Fibroblast of mammary gland (primary cell): ENCODE measurements at regions not wholly inside any gene's neighbourhood (a gene's known extent, or its start where the extent isn't known, plus 50 kb on each side); places are given as distances from the start of the nearest gene placed in this dataset.
"Not testable (repeated sequence)": the region's sequence is repeated elsewhere in the genome, so short reads cannot be mapped to it uniquely, and the experiment has no call there.

Source experiments
- DNase-seq: peaks from one replicate; pipeline ENCODE4 v3.0.0-alpha.2; 2010; ENCODE audit warnings: low read depth
- H3K4me3 ChIP-seq: 2 replicates; pipeline ENCODE4 v1.5.1; 2011; ENCODE audit warnings: low read depth, mild to moderate bottlenecking, low read length, moderate library complexity; ENCODE audit not compliant: control insufficient read depth
- TF ChIP-seq, protein P1 (sequence below): conservative IDR thresholded peaks from 2 replicates; pipeline ENCODE4 v1.5.1; 2011; ENCODE audit warnings: low read depth, low read length, inconsistent platforms; ENCODE audit not compliant: control insufficient read depth, insufficient read depth

DNA sequence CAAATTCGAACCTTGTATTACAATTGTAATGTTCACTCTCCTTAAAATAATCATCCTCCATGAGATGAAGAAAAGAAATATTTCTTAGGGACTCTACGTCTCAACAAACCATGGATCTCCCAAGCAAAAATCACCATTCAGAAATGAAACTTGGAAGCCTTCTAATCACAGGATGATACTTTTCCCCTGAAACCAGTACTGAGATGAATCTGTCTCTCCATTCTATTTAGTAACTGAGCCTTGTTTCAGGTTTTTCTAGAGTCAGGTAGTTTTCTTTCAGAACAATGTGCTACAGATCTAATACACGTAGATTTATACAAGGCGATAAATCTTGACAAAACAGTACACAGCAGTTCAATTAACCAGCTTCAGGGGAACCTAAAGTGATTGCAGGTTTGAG, 660.1 kb upstream of the CBLB start:
- TF ChIP-seq, protein P1, sequence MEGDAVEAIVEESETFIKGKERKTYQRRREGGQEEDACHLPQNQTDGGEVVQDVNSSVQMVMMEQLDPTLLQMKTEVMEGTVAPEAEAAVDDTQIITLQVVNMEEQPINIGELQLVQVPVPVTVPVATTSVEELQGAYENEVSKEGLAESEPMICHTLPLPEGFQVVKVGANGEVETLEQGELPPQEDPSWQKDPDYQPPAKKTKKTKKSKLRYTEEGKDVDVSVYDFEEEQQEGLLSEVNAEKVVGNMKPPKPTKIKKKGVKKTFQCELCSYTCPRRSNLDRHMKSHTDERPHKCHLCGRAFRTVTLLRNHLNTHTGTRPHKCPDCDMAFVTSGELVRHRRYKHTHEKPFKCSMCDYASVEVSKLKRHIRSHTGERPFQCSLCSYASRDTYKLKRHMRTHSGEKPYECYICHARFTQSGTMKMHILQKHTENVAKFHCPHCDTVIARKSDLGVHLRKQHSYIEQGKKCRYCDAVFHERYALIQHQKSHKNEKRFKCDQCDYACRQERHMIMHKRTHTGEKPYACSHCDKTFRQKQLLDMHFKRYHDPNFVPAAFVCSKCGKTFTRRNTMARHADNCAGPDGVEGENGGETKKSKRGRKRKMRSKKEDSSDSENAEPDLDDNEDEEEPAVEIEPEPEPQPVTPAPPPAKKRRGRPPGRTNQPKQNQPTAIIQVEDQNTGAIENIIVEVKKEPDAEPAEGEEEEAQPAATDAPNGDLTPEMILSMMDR, result no peak

DNA sequence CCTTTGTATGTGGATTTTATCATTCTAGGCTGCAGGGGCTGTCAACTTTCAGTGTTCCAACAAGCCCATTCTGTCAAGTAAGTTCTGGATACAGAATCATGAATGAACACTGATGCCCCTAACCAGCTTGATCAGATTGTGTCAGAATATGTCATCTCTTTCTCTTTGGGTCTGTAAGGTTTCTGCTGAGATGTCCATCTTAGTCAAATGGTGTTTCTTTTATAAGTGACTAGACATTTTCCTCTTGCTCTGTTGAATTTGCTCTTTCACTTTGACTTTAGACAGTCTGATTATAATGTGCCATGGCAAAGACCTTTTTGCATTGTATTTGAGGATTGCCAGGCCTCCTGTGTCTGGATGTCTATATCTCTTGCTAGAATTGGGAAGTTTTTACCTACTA, 660.9 kb upstream of the CBLB start:
- H3K4me3 ChIP-seq, result no peak overlapping the region
- no peak for DNase-seq
- TF ChIP-seq, protein P1, result no peak

More for the DNA sequence above, 660.1 kb upstream of the CBLB start:
- DNase-seq, result no peak
- H3K4me3 ChIP-seq, result no peak overlapping the region

DNA sequence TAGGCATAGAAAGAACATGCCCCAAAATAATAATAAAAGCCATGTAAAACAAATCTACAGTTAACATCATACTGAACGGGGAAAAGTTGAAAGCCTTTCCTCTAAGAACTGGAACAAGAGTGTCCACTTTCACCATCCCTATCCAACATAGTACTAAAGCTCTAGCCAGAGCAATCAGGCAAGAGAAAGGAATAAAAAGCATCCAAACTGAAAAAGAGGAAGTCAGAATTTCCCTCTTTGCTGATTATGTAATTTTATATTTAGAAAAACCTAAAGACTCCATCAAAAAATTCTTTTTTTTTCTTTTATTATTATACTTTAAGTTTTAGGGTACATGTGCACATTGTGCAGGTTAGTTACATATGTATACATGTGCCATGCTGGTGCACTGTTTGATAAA, 661.6 kb upstream of the CBLB start:
- DNase-seq, result no peak
- no peak overlapping the region for H3K4me3 ChIP-seq
- TF ChIP-seq, protein P1, result no peak

DNA sequence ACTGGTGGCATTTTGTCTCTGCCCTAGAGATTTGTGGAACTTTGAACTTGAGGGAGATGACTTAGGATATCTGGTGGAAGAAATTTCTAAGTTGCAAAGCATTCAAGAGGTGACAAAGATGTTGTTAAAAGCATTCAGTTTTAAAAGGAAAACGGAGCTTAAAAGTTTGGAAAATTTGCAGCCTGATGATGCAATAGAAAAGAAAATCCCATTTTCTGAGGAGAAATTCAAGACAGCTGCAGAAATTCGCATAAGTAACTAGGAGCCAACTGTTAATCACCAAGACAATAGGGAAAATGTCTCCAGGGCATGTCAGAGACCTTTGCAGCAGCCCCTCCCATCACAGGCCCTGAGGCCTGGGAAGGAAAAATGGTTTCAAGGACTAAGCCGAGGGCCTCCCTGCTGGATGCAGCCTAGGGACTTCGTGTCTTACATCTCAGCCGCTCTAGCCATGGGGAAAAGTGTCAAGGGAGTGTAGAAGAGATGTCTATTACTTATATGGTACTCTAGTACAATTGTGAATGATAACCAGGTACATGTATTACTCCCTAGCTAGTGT, 663.0 kb upstream of the CBLB start:
- not testable (repeated sequence) for H3K4me3 ChIP-seq, DNase-seq

DNA sequence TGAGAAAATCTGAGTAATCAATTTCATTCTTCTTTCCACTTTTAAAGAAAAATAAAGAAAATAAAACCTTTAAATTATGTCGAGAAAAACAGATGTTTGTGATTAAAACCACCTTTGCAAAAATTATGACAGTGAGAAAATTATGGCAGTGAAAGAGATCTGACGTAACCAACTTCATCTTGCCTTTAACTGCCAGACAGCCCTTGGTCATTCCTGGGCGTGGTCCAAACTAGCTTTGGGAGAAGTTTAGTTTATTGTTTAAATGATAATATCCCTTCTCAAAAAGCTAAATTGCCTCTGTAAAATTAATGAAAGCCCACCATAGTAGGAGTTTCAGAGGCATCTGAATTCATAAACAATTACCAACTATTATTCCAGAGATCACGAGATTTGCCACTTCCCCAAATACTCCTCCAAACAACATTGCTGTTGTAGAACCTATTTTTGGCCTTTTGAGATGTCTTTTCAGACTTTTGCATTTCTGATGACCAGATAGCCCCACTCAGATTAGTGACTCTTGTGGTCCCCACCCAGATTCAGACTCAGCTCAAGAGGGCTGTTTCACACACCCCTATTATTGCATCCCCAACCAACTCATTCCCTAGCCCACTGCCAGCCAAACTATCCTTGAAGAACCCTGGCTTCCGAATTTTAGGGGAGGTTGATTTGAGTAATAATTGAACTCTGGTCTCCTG, 664.4 kb upstream of the CBLB start:
- no peak overlapping the region for H3K4me3 ChIP-seq
- DNase-seq, result peak; percentile 82
- TF ChIP-seq, protein P1, result no peak

DNA sequence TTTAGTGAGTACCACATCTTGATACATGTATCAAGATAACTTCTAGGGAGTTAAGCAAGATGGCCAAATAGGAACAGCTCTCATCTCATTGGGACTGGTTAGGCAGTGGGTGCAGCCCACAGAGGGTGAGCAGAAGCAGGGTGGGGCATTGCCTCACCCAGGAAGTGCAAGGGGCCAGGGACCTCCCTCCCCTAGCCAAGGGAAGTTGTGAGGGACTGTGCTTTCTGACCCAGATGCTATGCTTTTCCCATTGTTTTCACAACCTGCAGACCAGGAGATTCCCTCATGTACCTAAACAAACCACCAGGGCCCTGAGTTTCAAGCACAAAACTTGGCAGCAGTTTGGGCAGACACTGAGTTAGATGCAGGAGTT, 665.0 kb upstream of the CBLB start:
- no peak for DNase-seq
- H3K4me3 ChIP-seq, result no peak overlapping the region
- TF ChIP-seq, protein P1, result no peak

DNA sequence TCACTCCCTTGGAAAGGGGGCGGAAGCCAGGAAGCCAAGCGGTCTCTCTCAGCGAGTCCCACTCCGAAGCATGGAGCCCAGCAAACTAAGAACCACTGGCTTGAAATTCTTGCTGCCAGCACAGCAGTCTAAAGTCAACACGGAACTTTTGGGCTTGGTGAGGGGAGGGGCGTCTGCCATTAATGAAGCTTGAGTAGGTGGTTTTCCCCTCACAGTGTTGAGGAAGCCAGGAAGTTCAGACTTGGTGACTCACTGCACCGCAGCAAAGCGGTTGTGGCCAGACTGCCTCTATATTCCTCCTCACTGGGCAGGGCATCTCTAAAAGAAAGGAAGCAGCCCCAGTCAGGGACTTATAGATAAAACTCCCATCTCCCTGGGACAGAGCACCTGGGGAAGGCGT, 665.4 kb upstream of the CBLB start:
- peak; percentile 71 for DNase-seq
- no peak overlapping the region for H3K4me3 ChIP-seq
- TF ChIP-seq, protein P1, result no peak
